ENCODE measurements at regions not wholly inside any gene's neighbourhood (a gene's known extent, or its start where the extent isn't known, plus 50 kb on each side); places are given as distances from the start of the nearest gene placed in this dataset.

GRCh38 chr16:82301146-82301755, 131.2 kb upstream of the MPHOSPH6 start:
- Histone ChIP-seq H3K27me3 (no peaks in the 10 kb centered on the region), H3K36me3 (no peaks in the 10 kb centered on the region), H3K9me3 (no peaks in the 10 kb centered on the region), H3K27ac (no peak overlapping the region), H3K4me3 (no peak overlapping the region), H3K4me1 (ENCODE audit: insufficient read depth) (no peaks in the 10 kb centered on the region)
- intact Hi-C loops (cut with DNase I): no loop called here
- DNase-seq: no peak
- 63 to 75% (median 70%) methylated on average over 7 of the region's 7 CpGs for WGBS, 3 donors
- TF ChIP-seq EP300 (IDR thresholded peaks at IDR 0.05) (no peak), POLR2A (IDR thresholded peaks at IDR 0.05) (no peak), CTCF (IDR thresholded peaks at IDR 0.05) (no peak)

- Histone ChIP-seq H3K27me3 (no peaks in the 10 kb centered on the region), H3K36me3 (no peaks in the 10 kb centered on the region), H3K9me3 (no peaks in the 10 kb centered on the region), H3K4me1 (ENCODE audit: insufficient read depth) (no peaks in the 10 kb centered on the region), H3K4me3 (no peak overlapping the region), H3K27ac (no peak overlapping the region)
- TF ChIP-seq CTCF (IDR thresholded peaks at IDR 0.05) (no peak), EP300 (IDR thresholded peaks at IDR 0.05) (no peak), POLR2A (IDR thresholded peaks at IDR 0.05) (no peak)
- 90 to 95% (median 93%) methylated on average over 6 of the region's 6 CpGs for WGBS, 3 donors
- intact Hi-C loops (cut with DNase I): no loop called here
- DNase-seq: no peak
These were observed 130.4 kb upstream of the MPHOSPH6 start for GRCh38 chr16:82300374-82300951.

- WGBS, 3 donors: 77 to 94% (median 79%) methylated on average over 5 of the region's 5 CpGs
- Histone ChIP-seq H3K4me1 (ENCODE audit: insufficient read depth) (no peaks in the 10 kb centered on the region), H3K36me3 (no peaks in the 10 kb centered on the region), H3K27me3 (no peaks in the 10 kb centered on the region), H3K4me3 (no peak overlapping the region), H3K27ac (no peak overlapping the region), H3K9me3 (no peaks in the 10 kb centered on the region)
- intact Hi-C loops (cut with DNase I): no loop called here
- DNase-seq: no peak
- no peak for TF ChIP-seq CTCF (IDR thresholded peaks at IDR 0.05)
- no peak for TF ChIP-seq POLR2A (IDR thresholded peaks at IDR 0.05)
- TF ChIP-seq EP300 (IDR thresholded peaks at IDR 0.05): no peak
These were observed 128.4 kb upstream of the MPHOSPH6 start for GRCh38 chr16:82298472-82298871.

- Histone ChIP-seq H3K27ac (no peak overlapping the region), H3K27me3 (no peaks in the 10 kb centered on the region), H3K9me3 (no peaks in the 10 kb centered on the region), H3K4me3 (no peak overlapping the region), H3K4me1 (ENCODE audit: insufficient read depth) (no peaks in the 10 kb centered on the region), H3K36me3 (no peaks in the 10 kb centered on the region)
- DNase-seq: no peak
- intact Hi-C loops (cut with DNase I): no loop called here
- WGBS, 3 donors: 80 to 91% (median 85%) methylated on average over 9 of the region's 9 CpGs
- TF ChIP-seq CTCF (IDR thresholded peaks at IDR 0.05) (no peak), POLR2A (IDR thresholded peaks at IDR 0.05) (no peak), EP300 (IDR thresholded peaks at IDR 0.05) (no peak)
These were observed 125.5 kb upstream of the MPHOSPH6 start for GRCh38 chr16:82295290-82296201.
